ENCODE measurements at regions not wholly inside any gene's neighbourhood (a gene's known extent, or its start where the extent isn't known, plus 50 kb on each side); places are given as distances from the start of the nearest gene placed in this dataset.
"Not testable (repeated sequence)": the region's sequence is repeated elsewhere in the genome, so short reads cannot be mapped to it uniquely, and the experiment has no call there.

DNA sequence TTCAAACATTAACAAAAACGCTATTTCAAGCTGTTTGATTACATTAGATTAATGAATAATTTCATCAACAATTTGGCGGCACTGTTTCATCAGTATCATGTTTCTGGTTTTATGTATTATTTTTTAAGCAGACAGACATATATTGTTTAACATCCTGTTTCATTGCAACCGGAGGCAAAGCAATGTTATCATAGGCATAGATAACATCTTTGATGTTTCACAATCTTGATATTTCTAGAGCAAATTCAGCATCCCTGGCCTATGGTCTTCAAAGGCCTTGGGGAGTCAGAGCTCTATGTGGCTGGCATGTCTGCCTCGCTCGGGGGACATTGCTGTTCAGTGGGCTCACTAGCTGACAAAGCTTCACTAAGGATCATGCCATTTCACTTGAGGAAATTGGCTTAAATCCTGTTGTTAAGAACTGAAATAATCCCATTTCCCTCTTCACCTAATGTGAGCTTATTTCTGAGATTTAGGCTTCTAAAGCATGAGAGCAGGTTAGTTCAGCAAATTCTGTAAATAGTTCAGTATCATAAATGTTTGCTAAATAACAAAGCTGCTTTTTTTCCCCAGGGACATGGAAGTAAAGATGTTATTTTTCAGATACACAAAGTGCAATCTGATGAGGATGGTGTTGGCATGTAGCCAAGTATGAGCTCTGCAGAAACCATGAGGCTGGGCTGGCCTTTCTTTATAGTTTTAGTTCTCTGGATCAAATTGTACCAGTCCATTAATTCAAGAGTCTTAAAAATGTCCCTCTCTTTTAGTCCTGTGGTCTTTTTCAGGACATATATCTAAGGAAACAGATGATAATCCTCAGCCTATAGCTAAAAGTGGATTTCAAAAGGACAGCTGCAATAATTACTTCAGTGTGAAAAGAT lies 941.4 kb downstream of the PLOD2 start:
- DNase-seq: no peak

- no peak for DNase-seq
Observed at GRCh38 chr3:145224886-145225285, 936.1 kb downstream of the PLOD2 start.

GRCh38 chr3:145243875-145244274 lies 917.1 kb downstream of the PLOD2 start:
- DNase-seq: no peak

GRCh38 chr3:145244327-145244726 lies 916.7 kb downstream of the PLOD2 start:
- DNase-seq: no peak

DNA sequence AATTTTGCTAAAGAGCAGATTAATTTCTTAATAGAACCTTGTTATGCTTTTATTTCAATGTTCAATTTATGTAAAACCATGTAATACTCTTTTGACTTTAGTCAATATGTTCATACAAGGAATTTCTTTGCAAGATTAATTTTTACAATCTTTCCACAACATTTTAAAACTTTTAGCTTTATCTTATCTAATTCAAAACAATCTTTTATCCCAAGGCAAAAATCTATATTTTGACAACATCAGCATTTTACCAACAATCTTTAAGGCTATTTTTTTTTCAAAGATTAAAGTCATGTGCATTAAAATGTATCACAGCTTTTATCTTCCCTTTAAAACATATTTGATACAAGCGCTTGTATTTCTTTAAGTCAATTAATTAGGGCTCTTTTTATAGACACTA lies 914.7 kb downstream of the PLOD2 start:
- no peak for DNase-seq

- no peak for DNase-seq
Observed at GRCh38 chr3:145248928-145249327, 912.1 kb downstream of the PLOD2 start.

DNA sequence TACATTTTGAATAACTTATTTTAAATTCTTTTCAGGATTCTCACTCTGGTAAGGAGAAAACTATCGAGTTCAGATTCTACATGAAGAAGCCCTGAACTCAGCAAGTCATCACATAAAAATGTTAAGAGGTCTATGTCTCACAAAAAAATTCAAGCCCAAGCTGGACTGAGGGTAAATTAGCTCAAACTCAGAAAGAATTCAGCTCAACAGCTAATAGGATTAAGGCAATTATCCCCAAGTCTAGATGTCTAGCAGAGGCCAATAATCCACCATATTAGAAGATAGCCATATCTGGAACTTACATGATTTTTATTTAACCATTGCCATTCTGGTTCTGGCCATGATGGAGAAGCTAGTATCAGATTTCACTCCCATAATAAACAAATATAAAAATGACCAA lies 909.7 kb downstream of the PLOD2 start:
- DNase-seq: no peak

GRCh38 chr3:145257967-145258366 lies 903.0 kb downstream of the PLOD2 start:
- not testable (repeated sequence) for DNase-seq

DNA sequence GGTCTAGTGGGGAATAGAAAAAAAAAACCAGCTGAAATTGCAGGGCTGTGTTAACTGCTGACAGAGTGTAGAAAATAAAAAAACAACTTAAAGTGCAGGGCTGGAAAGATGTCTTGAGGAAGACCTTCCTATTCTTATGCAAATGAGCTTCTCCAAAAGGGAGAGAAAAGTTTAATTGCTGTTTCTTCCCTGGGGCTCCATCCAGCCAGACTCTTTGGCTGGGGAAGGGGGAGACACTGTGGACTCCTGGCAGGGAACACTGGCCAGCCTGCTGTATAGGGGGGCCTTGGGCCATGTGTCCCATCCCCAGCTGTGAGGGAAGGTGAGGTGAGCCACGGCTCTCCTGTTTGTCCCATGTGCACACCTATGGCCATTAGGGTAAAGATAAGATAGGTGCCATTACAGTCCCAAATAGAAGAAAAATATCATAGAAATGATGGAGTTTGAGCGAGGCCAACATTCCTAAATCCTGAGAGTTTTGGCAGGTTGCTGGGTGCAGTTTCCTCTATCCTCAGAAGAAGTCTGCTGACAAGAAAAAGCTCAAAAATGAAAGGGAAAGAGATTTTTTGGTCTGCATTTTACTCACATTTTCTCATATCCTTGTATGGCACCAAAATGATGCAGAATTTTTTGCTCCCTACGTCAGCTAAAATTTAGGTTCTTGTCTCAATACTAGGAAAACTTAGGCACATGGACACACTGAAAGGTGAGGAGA lies 901.7 kb downstream of the PLOD2 start:
- DNase-seq: no peak

DNA sequence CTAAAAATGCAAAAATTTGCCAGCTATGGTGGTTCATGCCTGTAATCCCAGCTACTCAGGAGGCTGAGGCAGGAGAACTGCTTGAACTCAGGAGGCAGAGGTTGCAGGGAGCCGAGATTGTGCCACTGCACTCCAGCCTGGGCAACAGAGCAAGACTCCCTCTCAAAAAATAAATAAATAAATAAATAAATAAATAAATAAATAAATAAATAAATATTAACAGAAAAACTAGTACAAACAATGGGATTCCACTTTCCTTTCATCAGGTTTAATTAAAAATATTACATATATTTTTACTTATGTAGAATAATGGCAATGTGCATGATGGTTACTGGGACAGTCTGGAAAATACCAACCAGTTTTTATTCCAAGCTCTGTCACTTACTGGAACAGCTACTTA lies 897.5 kb downstream of the PLOD2 start:
- not testable (repeated sequence) for DNase-seq

- no peak for DNase-seq
Observed at GRCh38 chr3:145266368-145266767, 894.6 kb downstream of the PLOD2 start.

- no peak for DNase-seq
Observed at GRCh38 chr3:145269106-145269505, 891.9 kb downstream of the PLOD2 start.

DNA sequence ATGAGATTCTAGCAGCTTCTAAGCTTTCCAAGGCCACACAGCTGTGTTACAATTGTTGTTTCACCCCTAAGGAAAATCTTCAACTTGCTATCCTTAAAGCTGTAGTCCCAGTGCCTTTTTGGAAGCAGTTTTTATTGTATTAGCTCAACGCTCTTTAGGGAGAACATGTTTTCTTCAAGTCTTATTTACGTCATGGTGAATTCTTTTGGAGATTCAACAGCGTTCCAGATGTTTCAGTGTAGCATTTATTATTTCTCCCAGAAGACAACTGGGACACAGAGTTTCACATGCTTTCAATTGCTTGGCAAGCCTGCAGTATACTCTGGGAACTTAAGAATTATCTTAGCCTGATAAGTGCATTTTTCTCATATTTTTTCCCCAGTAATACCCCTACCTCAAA lies 888.3 kb downstream of the PLOD2 start:
- DNase-seq: no peak

- no peak for DNase-seq
Observed at GRCh38 chr3:145282505-145282904, 878.5 kb downstream of the PLOD2 start.

DNA sequence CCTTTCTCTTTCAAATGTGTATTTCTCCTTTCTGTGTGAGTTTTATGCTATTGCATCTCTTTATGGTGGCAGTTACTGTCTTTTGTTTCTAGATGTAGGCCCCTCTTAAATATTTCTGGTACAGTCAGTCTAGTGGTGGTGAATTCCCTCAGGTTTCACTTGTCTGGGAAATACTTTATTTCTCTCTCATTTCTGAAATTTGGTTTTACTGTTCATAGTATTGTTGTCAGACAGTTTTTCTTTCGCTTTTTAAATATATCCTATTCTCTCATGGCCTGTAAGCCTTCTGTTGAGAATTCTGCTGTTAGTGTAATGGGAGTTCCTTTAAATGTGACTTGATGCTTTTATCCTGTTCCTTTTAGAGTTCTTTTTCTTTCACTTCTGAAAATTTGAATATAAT lies 874.0 kb downstream of the PLOD2 start:
- DNase-seq: no peak

GRCh38 chr3:145290010-145290409 lies 871.0 kb downstream of the PLOD2 start:
- no peak for DNase-seq

- DNase-seq: no peak
Observed at GRCh38 chr3:145294572-145294971, 866.4 kb downstream of the PLOD2 start.

DNA sequence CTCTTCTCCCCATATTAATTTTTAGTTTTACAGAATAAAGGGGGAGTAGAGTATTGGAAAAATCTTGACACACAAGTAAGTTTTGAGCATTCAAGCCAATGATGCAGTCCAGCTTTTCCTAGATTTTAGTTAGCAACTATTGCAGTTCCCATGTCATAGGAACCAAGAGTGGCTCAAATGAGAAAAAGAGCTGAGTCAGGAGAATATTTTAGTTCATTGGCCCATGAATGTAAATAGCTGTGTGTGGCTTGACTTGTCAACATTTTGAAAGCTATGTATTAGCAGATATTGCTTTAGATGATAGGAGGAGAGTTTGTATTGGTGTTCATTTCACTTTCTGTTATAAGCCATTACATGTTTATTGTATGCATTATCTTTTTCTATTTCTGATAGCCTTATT lies 853.7 kb downstream of the PLOD2 start:
- DNase-seq: no peak

DNA sequence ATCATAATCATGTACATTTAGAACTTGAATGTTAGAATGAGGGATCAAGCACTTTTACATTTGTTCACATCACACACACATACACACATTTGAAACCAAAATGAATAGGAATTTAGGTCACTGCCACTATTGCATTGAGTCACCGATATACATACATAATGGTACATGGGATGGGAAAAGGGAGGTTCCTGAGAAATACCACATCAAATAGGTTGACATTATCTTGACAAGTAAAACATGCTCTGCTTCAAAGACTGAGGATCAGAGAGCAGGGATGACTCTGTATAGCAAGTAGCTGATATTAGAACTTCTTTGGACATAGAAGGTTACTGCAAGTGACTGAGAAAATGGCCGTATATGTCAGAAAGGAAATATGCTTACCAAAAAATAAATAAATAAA lies 847.2 kb downstream of the PLOD2 start:
- no peak for DNase-seq

DNA sequence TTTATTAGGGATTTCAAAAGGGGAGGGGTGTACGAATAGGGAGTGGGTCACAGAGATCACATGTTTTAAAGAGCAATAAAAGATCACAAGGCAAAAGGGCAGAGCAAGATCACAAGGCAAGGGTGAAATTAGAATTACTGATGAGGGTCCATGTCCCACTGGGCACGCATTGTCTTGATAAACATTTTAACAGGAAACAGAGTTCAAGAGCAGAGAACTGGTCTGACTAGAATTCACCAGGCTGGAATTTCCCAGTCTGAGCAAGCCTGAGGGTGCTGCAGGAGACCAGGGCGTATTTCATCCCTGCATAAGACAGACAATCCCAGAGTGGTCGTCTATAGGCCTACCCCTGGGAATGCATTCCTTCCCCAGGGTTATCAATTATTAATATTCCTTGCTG lies 844.7 kb downstream of the PLOD2 start:
- not testable (repeated sequence) for DNase-seq

GRCh38 chr3:145326666-145327065 lies 834.3 kb downstream of the PLOD2 start:
- no peak for DNase-seq

GRCh38 chr3:145333427-145333826 lies 827.6 kb downstream of the PLOD2 start:
- DNase-seq: not testable (repeated sequence)

DNA sequence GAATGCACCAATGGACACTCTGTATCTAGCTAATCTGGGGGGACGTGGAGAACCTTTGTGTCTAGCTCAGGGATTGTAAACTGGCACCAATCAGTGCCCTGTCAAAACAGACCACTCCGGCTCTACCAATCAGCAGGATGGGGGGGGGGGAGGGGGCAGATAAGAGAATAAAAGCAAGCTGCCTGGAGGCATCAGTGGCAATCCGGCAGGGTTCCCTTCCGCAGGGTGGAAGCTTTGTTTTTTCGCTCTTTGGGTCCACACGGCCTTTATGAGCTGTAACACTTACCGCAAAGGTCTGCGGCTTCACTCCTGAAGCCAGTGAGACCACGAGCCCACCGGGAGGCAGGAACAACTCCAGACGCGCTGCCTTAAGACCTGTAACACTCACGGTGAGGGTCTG lies 827.1 kb downstream of the PLOD2 start:
- DNase-seq: no peak

GRCh38 chr3:145355206-145355605 lies 805.8 kb downstream of the PLOD2 start:
- DNase-seq: no peak

All from AML-193 (cell line).